ENCODE measurements at regions not wholly inside any gene's neighbourhood (a gene's known extent, or its start where the extent isn't known, plus 50 kb on each side); places are given as distances from the start of the nearest gene placed in this dataset.

- H3K36me3 ChIP-seq (ENCODE audit: insufficient read depth, low read length), result no peaks in the 10 kb centered on the region
- no peak overlapping the region for H3K9ac ChIP-seq (ENCODE audit: low read depth, low read length)
- no peaks in the 10 kb centered on the region for H3K9me3 ChIP-seq (ENCODE audit: control insufficient read depth, insufficient read depth, low read length)
- H3K4me1 ChIP-seq (ENCODE audit: insufficient read depth, low read length), result no peaks in the 10 kb centered on the region
These were observed 194.7 kb upstream of the CADPS start for GRCh38 chr3:63069806-63070475.

DNA sequence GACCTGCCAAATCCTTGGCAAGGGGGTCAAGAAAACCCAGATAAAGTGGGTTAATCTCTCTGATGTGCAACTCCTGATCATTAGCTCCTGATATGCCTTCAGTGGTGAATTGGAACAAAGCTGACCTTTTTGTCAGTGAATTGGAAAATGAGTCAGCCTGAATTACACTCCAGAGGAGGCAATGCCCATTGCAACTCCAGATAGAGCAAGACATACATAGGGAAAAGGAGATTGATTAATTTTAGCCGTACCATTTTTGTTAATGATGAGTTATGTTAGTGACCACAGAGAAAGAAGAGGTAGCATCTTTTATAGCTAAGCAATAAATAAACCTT lies 195.2 kb upstream of the CADPS start:
- Histone ChIP-seq H3K4me1 (ENCODE audit: insufficient read depth, low read length) (no peaks in the 10 kb centered on the region), H3K36me3 (ENCODE audit: insufficient read depth, low read length) (no peaks in the 10 kb centered on the region), H3K9me3 (ENCODE audit: control insufficient read depth, insufficient read depth, low read length) (no peaks in the 10 kb centered on the region), H3K9ac (ENCODE audit: low read depth, low read length) (no peak overlapping the region)

DNA sequence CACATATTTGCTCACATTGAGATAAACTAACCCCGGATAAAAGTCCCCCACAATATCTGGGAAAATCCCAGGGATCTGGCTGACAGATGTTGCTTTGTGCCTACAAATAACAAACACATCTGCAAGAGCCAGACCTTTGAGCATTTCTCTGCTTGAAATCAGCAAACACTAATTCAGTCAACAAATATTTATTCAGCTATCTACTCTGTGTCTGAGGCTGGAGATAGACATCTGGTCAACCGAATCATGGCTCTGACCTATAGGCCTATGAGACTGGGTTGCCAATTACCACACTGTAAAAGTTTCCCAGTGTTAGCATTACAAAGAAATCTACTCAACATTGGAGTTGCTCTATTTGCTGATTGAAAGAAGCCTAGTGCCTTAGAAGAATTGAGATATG lies 201.1 kb upstream of the CADPS start:
- Histone ChIP-seq H3K4me1 (ENCODE audit: insufficient read depth, low read length) (no peaks in the 10 kb centered on the region), H3K9me3 (ENCODE audit: control insufficient read depth, insufficient read depth, low read length) (no peaks in the 10 kb centered on the region), H3K36me3 (ENCODE audit: insufficient read depth, low read length) (no peaks in the 10 kb centered on the region)

GRCh38 chr3:63086190-63086589 lies 191.9 kb upstream of the SYNPR start:
- Histone ChIP-seq H3K36me3 (ENCODE audit: insufficient read depth, low read length) (no peaks in the 10 kb centered on the region), H3K9ac (ENCODE audit: low read depth, low read length) (no peak overlapping the region; the same call in 1 of the 2 replicates), H3K4me1 (ENCODE audit: insufficient read depth, low read length) (peaks cover 14% of the 10 kb centered on the region; the same call in 1 of the 2 replicates), H3K9me3 (ENCODE audit: control insufficient read depth, insufficient read depth, low read length) (no peaks in the 10 kb centered on the region)

More for the DNA sequence above, 201.1 kb upstream of the CADPS start:
- no peak overlapping the region for H3K9ac ChIP-seq (ENCODE audit: low read depth, low read length)

DNA sequence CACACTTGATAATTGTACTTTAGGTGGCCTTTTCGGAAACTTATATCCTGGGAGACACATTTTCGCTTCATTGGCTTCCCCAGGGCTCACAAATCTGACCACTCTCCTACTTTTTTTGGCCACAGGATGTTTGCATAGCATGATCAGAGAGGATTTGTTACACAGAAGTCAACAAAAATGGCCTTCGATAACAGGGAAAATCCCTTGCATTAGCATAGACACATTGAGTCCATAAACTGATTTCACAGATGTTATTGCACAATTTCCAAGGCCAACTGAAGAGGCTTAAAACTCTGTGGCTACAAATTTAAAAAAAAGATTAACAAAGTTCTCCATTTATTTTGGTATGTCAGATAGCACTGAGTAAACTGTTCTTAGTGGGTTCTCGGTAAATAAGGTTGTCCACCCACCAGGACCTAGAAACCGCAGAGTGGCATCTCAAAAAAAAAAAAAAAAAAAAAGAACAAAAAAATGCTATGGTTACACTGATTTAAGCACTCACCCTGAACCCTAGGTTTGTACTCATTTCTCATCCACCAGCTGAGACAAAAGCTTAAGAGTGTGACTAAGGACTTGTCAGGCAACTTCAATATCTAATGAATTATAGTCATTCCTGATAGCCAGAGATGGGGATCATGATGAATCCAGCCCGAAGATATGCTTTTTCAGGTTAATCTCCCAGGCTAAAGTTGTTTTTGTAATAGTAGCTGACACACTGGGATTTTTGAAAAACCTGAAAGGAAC lies 188.9 kb upstream of the SYNPR start:
- Histone ChIP-seq H3K4me1 (ENCODE audit: insufficient read depth, low read length) (peaks cover 22% of the 10 kb centered on the region; the same call in 1 of the 2 replicates), H3K9me3 (ENCODE audit: control insufficient read depth, insufficient read depth, low read length) (no peaks in the 10 kb centered on the region), H3K36me3 (ENCODE audit: insufficient read depth, low read length) (no peaks in the 10 kb centered on the region), H3K9ac (ENCODE audit: low read depth, low read length) (no peak overlapping the region)

- Histone ChIP-seq H3K9me3 (ENCODE audit: control insufficient read depth, insufficient read depth, low read length) (no peaks in the 10 kb centered on the region), H3K4me1 (ENCODE audit: insufficient read depth, low read length) (peaks cover 26% of the 10 kb centered on the region; the same call in 1 of the 2 replicates), H3K36me3 (ENCODE audit: insufficient read depth, low read length) (no peaks in the 10 kb centered on the region)
These were observed 188.4 kb upstream of the SYNPR start for GRCh38 chr3:63089751-63090132.

GRCh38 chr3:63090656-63091055 lies 187.5 kb upstream of the SYNPR start:
- no peak overlapping the region for H3K9ac ChIP-seq (ENCODE audit: low read depth, low read length)
- H3K9me3 ChIP-seq (ENCODE audit: control insufficient read depth, insufficient read depth, low read length), result no peaks in the 10 kb centered on the region
- no peaks in the 10 kb centered on the region for H3K36me3 ChIP-seq (ENCODE audit: insufficient read depth, low read length)
- peaks cover 26% of the 10 kb centered on the region; the same call in 1 of the 2 replicates for H3K4me1 ChIP-seq (ENCODE audit: insufficient read depth, low read length)

More at GRCh38 chr3:63089751-63090132, 188.4 kb upstream of the SYNPR start:
- H3K9ac ChIP-seq (ENCODE audit: low read depth, low read length), result no peak overlapping the region

DNA sequence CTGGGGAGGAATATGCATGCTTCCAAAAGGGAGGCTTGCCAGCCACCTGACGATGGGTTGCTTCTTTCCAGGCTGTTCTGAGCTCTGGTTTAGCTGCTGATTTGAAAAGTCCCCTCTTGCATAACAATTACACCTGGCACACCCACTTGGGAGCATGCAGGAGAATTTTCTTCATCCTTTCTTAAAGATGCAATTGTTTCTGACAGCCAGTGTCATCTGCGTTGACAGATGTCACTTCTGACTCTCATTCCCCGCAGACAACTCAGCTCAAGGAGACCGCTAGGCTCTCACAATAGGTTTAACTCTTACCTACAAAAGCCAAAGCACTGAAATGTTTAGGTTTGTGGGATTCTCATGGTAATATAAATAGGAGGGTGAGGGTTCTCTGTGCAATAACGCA lies 185.6 kb upstream of the SYNPR start:
- Histone ChIP-seq H3K9me3 (ENCODE audit: control insufficient read depth, insufficient read depth, low read length) (no peaks in the 10 kb centered on the region), H3K4me1 (ENCODE audit: insufficient read depth, low read length) (peaks cover 26% of the 10 kb centered on the region; the same call in 1 of the 2 replicates), H3K9ac (ENCODE audit: low read depth, low read length) (no peak overlapping the region), H3K36me3 (ENCODE audit: insufficient read depth, low read length) (no peaks in the 10 kb centered on the region)

DNA sequence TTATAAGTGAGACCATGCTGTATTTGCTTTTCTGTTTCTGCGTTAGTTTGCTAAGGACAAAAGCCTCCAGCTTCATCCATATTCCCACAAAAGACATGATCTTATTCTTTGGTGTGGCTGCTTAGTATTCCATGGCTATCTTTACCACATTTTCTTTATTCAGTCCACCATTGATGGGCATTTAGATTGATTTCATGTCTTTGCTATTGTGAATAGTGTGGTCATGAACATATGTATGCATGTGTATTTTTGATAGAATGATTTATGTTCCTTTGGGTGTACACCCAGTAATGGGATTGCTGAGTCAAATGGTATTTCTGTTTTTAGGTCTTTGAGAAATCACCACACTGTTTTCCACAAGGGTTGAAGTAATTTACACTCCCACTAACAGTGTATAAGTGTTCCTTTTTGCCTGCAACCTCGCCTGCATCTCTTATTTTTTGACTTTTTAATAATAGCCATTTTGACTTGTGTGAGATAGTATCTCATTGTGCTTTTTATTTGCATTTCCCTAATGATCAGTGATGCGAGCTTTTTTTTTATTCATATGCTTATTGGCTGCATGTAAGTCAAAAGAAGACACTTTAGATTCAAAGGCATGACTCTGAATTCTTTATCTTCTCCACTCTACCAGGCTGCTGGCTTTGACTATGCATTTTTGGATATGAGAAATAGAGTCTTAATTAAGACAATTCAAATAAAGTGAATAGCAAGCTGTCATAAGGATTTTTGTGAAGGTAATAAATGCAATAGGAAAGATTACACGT lies 183.3 kb upstream of the SYNPR start:
- Histone ChIP-seq H3K9me3 (ENCODE audit: control insufficient read depth, insufficient read depth, low read length) (no peaks in the 10 kb centered on the region), H3K9ac (ENCODE audit: low read depth, low read length) (no peak overlapping the region), H3K36me3 (ENCODE audit: insufficient read depth, low read length) (no peaks in the 10 kb centered on the region), H3K4me1 (ENCODE audit: insufficient read depth, low read length) (peaks cover 13% of the 10 kb centered on the region; the same call in 1 of the 2 replicates)

- Histone ChIP-seq H3K36me3 (ENCODE audit: insufficient read depth, low read length) (no peaks in the 10 kb centered on the region), H3K9ac (ENCODE audit: low read depth, low read length) (no peak overlapping the region), H3K4me1 (ENCODE audit: insufficient read depth, low read length) (peaks cover 13% of the 10 kb centered on the region; the same call in 1 of the 2 replicates), H3K9me3 (ENCODE audit: control insufficient read depth, insufficient read depth, low read length) (no peaks in the 10 kb centered on the region)
These were observed 181.7 kb upstream of the SYNPR start for GRCh38 chr3:63096248-63097058.

DNA sequence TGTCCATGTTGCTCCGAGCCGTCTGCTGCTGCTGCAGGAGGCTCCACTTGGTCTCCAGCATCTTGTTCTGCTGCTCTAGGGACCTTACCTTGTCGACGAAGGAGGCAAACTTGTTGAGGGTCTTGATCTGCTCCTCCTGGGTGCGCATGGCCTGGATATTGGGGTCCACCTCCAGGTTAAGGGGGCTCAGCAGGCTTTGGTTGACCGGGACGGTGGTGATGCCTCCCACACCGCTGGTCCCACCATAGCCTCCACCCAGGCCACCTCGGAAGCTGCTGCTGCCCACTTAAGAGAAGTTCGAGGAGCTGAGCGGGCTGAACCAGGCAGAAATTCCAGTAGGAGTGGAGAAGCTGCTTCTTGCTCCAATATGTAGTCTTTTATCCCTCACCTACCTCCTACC lies 180.7 kb upstream of the SYNPR start:
- no peaks in the 10 kb centered on the region for H3K9me3 ChIP-seq (ENCODE audit: control insufficient read depth, insufficient read depth, low read length)
- H3K4me1 ChIP-seq (ENCODE audit: insufficient read depth, low read length), result peaks cover 8% of the 10 kb centered on the region; the same call in 1 of the 2 replicates
- H3K9ac ChIP-seq (ENCODE audit: low read depth, low read length), result no peak overlapping the region
- no peaks in the 10 kb centered on the region for H3K36me3 ChIP-seq (ENCODE audit: insufficient read depth, low read length)

GRCh38 chr3:63116922-63117321 lies 161.2 kb upstream of the SYNPR start:
- Histone ChIP-seq H3K4me1 (ENCODE audit: insufficient read depth, low read length) (no peaks in the 10 kb centered on the region), H3K9me3 (ENCODE audit: control insufficient read depth, insufficient read depth, low read length) (no peaks in the 10 kb centered on the region; the same call in 1 of the 2 replicates)

DNA sequence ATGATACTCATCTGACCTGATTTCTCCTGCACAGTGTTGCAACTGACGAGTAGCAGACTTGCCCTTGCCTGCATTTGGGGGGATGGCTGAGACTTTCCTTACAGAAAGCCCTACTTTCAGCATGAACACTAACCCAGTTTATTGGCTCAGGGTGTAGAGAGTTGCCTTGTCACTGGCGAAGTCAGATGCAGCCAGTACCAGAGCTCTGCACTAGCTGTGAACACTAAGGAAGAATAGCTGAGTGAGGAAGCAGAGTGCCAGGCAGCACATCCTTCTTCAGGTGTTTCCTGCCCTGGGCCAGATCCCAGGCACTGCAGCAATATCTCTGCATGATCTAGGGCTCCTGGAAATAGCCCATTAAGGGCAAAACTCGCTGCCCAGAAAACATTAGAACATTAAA lies 154.0 kb upstream of the SYNPR start:
- H3K9me3 ChIP-seq (ENCODE audit: control insufficient read depth, insufficient read depth, low read length), result no peaks in the 10 kb centered on the region
- H3K36me3 ChIP-seq (ENCODE audit: insufficient read depth, low read length), result no peaks in the 10 kb centered on the region
- H3K9ac ChIP-seq (ENCODE audit: low read depth, low read length), result no peak overlapping the region
- H3K4me1 ChIP-seq (ENCODE audit: insufficient read depth, low read length), result no peaks in the 10 kb centered on the region

More at GRCh38 chr3:63116922-63117321, 161.2 kb upstream of the SYNPR start:
- H3K9ac ChIP-seq (ENCODE audit: low read depth, low read length), result no peak overlapping the region
- H3K36me3 ChIP-seq (ENCODE audit: insufficient read depth, low read length), result peaks cover 3% of the 10 kb centered on the region; the same call in 1 of the 2 replicates

DNA sequence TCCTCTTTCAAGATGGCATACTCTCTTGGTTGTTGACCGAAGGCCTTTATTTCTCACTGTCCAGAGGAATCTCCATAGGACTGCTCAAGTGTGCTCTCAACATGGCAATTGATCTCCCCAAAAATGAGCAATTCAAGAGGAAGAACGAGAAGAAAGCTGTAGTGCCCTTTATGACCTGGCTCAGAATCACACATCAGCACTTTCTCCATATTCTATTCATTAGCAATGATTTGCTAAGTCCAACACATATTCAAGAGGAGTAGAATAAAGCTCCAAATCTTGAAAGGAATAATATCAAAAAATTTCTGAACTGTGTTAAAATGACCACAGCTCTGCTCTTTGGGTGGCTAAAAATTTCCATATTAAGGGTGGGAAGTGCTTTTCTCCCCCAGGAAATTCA lies 151.6 kb upstream of the SYNPR start:
- no peaks in the 10 kb centered on the region for H3K9me3 ChIP-seq (ENCODE audit: control insufficient read depth, insufficient read depth, low read length)
- 0 out of 2 replicates have a peak, but pooled peaks cover 5% of the 10 kb centered on the region for H3K4me1 ChIP-seq (ENCODE audit: insufficient read depth, low read length)
- H3K9ac ChIP-seq (ENCODE audit: low read depth, low read length), result no peak overlapping the region
- no peaks in the 10 kb centered on the region for H3K36me3 ChIP-seq (ENCODE audit: insufficient read depth, low read length)

Measured in ES-I3 (cell line).